Fibroblast of pulmonary artery (primary cell): ENCODE measurements at regions not wholly inside any gene's neighbourhood (a gene's known extent, or its start where the extent isn't known, plus 50 kb on each side); places are given as distances from the start of the nearest gene placed in this dataset.

Experiments
- DNase-seq: peaks from one replicate; pipeline ENCODE4 v3.0.0-alpha.2; 2010; ENCODE audit warnings: low read depth
- H3K4me3 ChIP-seq: replicated peaks from 2 replicates; pipeline ENCODE4 v1.5.1; 2011; ENCODE audit warnings: low read depth, mild to moderate bottlenecking, control low read depth, low read length, moderate library complexity
- CTCF ChIP-seq: IDR thresholded peaks from 2 replicates; pipeline ENCODE4 v1.5.1; 2011; ENCODE audit warnings: mild to moderate bottlenecking, control low read depth, low read length, inconsistent platforms; ENCODE audit errors: missing control alignments

GRCh38 chr5:74988273-74988983, 63.9 kb downstream of the GCNT4 start:
- TF ChIP-seq CTCF, result no peak
- DNase-seq, result no peak
- H3K4me3 ChIP-seq, result no peak overlapping the region

- no peak for TF ChIP-seq CTCF
- H3K4me3 ChIP-seq, result no peak overlapping the region
- no peak for DNase-seq
Measured at GRCh38 chr5:74978345-74978744, 74.0 kb downstream of the GCNT4 start.

- DNase-seq, result no peak
- TF ChIP-seq CTCF, result no peak
- H3K4me3 ChIP-seq, result no peak overlapping the region
Measured at GRCh38 chr5:74977471-74977870, 74.9 kb downstream of the GCNT4 start.

GRCh38 chr5:74976651-74977050, 75.7 kb downstream of the GCNT4 start:
- no peak for DNase-seq
- TF ChIP-seq CTCF, result no peak
- no peak overlapping the region for H3K4me3 ChIP-seq

- no peak for DNase-seq
- H3K4me3 ChIP-seq, result no peak overlapping the region
- no peak for TF ChIP-seq CTCF
Measured at GRCh38 chr5:74975582-74975981, 76.8 kb downstream of the GCNT4 start.

GRCh38 chr5:74974451-74975091, 77.8 kb downstream of the GCNT4 start:
- no peak overlapping the region for H3K4me3 ChIP-seq
- no peak for DNase-seq
- TF ChIP-seq CTCF, result no peak

- no peak for TF ChIP-seq CTCF
- DNase-seq, result no peak
- no peak overlapping the region for H3K4me3 ChIP-seq
Measured at GRCh38 chr5:74973694-74974093, 78.7 kb downstream of the GCNT4 start.
